Epithelial cell of proximal tubule (primary cell): ENCODE measurements at regions not wholly inside any gene's neighbourhood (a gene's known extent, or its start where the extent isn't known, plus 50 kb on each side); places are given as distances from the start of the nearest gene placed in this dataset.
A peak's percentile ranks its signal among the peaks of the same experiment; 100 is the strongest.

ENCODE experiments used
- DNase-seq: peaks from one replicate; pipeline ENCODE4 v3.0.0-alpha.2; 2011; ENCODE audit warnings: low read depth
- H3K4me3 ChIP-seq: 2 replicates; pipeline ENCODE4 v1.5.1; 2011; ENCODE audit warnings: low read depth, mild to moderate bottlenecking, low read length
- CTCF ChIP-seq: conservative IDR thresholded peaks from 2 replicates; pipeline ENCODE4 v1.5.1; 2012; ENCODE audit warnings: low read depth, mild to moderate bottlenecking, low read length

GRCh38 chr2:74755386-74755785 is 78.5 kb upstream of the HK2 start:
- no peak for TF ChIP-seq CTCF
- no peak for DNase-seq

GRCh38 chr2:74756356-74756890 is 77.5 kb upstream of the HK2 start:
- H3K4me3 ChIP-seq = no peak overlapping the region
- no peak for TF ChIP-seq CTCF
- no peak for DNase-seq

More at GRCh38 chr2:74755386-74755785, 78.5 kb upstream of the HK2 start:
- H3K4me3 ChIP-seq = no peak overlapping the region

- no peak overlapping the region for H3K4me3 ChIP-seq
- no peak for DNase-seq
- TF ChIP-seq CTCF = no peak
Measured at GRCh38 chr2:74759986-74760385, 73.9 kb upstream of the HK2 start.

GRCh38 chr2:74760875-74761630 is 72.9 kb upstream of the HK2 start:
- no peak for TF ChIP-seq CTCF
- H3K4me3 ChIP-seq = no peak overlapping the region
- no peak for DNase-seq

- DNase-seq = no peak
- TF ChIP-seq CTCF = peak; percentile 28
- H3K4me3 ChIP-seq = no peak overlapping the region
Measured at GRCh38 chr2:74762789-74763188, 71.1 kb upstream of the HK2 start.

GRCh38 chr2:74763962-74764428 is 69.9 kb upstream of the HK2 start:
- H3K4me3 ChIP-seq = no peak overlapping the region
- DNase-seq = no peak
- TF ChIP-seq CTCF = no peak
